HCT116 (cell line): ENCODE measurements at regions not wholly inside any gene's neighbourhood (a gene's known extent, or its start where the extent isn't known, plus 50 kb on each side); places are given as distances from the start of the nearest gene placed in this dataset.

Experiments
- CBX3 ChIP-seq: IDR thresholded peaks from 2 replicates; pipeline ENCODE4 v1.6.1; 2012; ENCODE audit warnings: low read depth
- CTCF ChIP-seq, 3 experiments: fragments of 200-600 bp in 1 of 3; sonication (generic) in 1 of 3; IDR thresholded peaks in 2 of 3; conservative IDR thresholded peaks in 1 of 3; 2 replicates each; pipeline ENCODE4 v1.5.1; 2012 to 2017; ENCODE audit warnings: low read depth in 2 of 3, low read length in 2 of 3, antibody characterized with exemption in 1 of 3, borderline replicate concordance in 1 of 3, control low read depth in 1 of 3, mild to moderate bottlenecking in 1 of 3, mixed read lengths in 1 of 3, mixed run types in 1 of 3, moderate library complexity in 1 of 3; ENCODE audit not compliant: insufficient read depth in 1 of 3
- ELF1 ChIP-seq: IDR thresholded peaks from 2 replicates; pipeline ENCODE4 v1.6.1; 2012; ENCODE audit warnings: low read depth, borderline replicate concordance
- EZH2 ChIP-seq: fragments of 200-600 bp; sonication (generic); IDR thresholded peaks from 2 replicates; pipeline ENCODE4 v1.6.1; 2017; ENCODE audit warnings: antibody characterized with exemption, mixed run types
- JUND ChIP-seq: IDR thresholded peaks from 2 replicates; pipeline ENCODE4 v1.6.1; 2012
- POLR2A ChIP-seq: IDR thresholded peaks from 2 replicates; pipeline ENCODE4 v1.7.0; 2011; ENCODE audit warnings: borderline replicate concordance; ENCODE audit not compliant: insufficient read depth, insufficient read length; ENCODE audit errors: extremely low read depth
- POLR2AphosphoS5 ChIP-seq: IDR thresholded peaks from 2 replicates; pipeline ENCODE4 v1.6.1; 2011; ENCODE audit warnings: mild to moderate bottlenecking, low read depth, low read length, moderate library complexity
- REST ChIP-seq: IDR thresholded peaks from 2 replicates; pipeline ENCODE4 v1.6.1; 2012; ENCODE audit warnings: low read depth
- SIN3A ChIP-seq: IDR thresholded peaks from 2 replicates; pipeline ENCODE4 v1.6.1; 2012; ENCODE audit warnings: low read depth
- SP1 ChIP-seq: IDR thresholded peaks from 2 replicates; pipeline ENCODE4 v1.6.1; 2012; ENCODE audit warnings: low read depth
- SRF ChIP-seq: IDR thresholded peaks from 2 replicates; pipeline ENCODE4 v1.6.1; 2012; ENCODE audit warnings: low read depth
- ZFX ChIP-seq: fragments of 450-650 bp; IDR thresholded peaks from 2 replicates; pipeline ENCODE4 v1.6.1; 2017

- no peak for TF ChIP-seq CTCF (IDR thresholded peaks at IDR 0.05 in 2 of 3, conservative IDR thresholded peaks at IDR 0.05 in 1 of 3; ENCODE audit: borderline replicate concordance in 1 of 3, insufficient read depth in 1 of 3, low read depth in 2 of 3, low read length in 2 of 3)
- no peak for TF ChIP-seq SP1
- TF ChIP-seq POLR2AphosphoS5, result no peak
- TF ChIP-seq SIN3A, result no peak
- no peak for TF ChIP-seq POLR2A
- TF ChIP-seq EZH2, result no peak
- TF ChIP-seq ELF1, result no peak
- no peak for TF ChIP-seq ZFX
- TF ChIP-seq JUND, result no peak
- TF ChIP-seq REST, result no peak
- TF ChIP-seq SRF, result no peak
- no peak for TF ChIP-seq CBX3
These were observed 601.3 kb downstream of the IQCM start for GRCh38 chr4:149214301-149214700.
